ENCODE measurements at regions not wholly inside any gene's neighbourhood (a gene's known extent, or its start where the extent isn't known, plus 50 kb on each side); places are given as distances from the start of the nearest gene placed in this dataset.
"Not testable (repeated sequence)": the region's sequence is repeated elsewhere in the genome, so short reads cannot be mapped to it uniquely, and the experiment has no call there.

DNA sequence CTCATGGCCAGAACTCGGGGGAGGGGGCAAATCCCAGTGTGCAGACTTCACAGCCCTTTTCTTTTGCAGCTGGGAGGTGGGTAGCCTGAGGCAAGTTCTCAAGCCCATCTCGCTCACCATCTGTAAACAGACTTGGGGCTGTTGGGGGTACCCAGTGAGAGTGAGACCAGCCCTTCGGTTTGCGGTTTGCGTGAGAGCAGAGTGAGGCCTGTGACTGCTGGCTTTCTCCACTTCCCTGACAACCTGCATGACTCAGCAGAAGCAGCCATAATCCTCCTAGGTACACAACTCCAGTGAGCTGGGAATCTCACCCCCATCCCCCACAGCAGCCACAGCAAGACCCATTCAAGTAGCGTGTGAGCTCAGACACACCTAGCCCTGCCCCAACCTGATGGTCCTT, 114.5 kb upstream of the RPRM start:
- TF ChIP-seq POLR2A (IDR thresholded peaks at IDR 0.05; ENCODE audit: low read length); GATA1 (IDR thresholded peaks at IDR 0.05; ENCODE audit: low read depth, low read length): not testable (repeated sequence)
